CD4-positive, alpha-beta memory T cell (primary cell): ENCODE measurements at regions not wholly inside any gene's neighbourhood (a gene's known extent, or its start where the extent isn't known, plus 50 kb on each side); places are given as distances from the start of the nearest gene placed in this dataset.

Experiments
- CTCF ChIA-PET: fragments of 350-600 bp; sonication (Branson Sonifier 250); formaldehyde crosslinking; loops from one replicate; lab custom pipeline; 2021; ENCODE audit warnings: inconsistent platforms; ENCODE audit not compliant: partially characterized antibody; lab: Charles Lee
- POLR2A ChIA-PET: fragments of 350-600 bp; sonication (Branson Sonifier 250); formaldehyde crosslinking; loops from one replicate; lab custom pipeline; 2021; ENCODE audit not compliant: partially characterized antibody; lab: Charles Lee
- DNase-seq, 5 donors: peaks; one replicate each; pipeline versions ENCODE4 v3.0.0 to v3.0.0-alpha.2; 2020 to 2022; ENCODE audit warnings: mixed read lengths in 1 of 5
- H3K27ac ChIP-seq: one replicate; pipeline ENCODE4 v1.7.0; 2013; ENCODE audit warnings: low read depth, low read length
- H3K27me3 ChIP-seq: 2 replicates; pipeline ENCODE4 v1.7.0; 2013; ENCODE audit warnings: mild to moderate bottlenecking, low read length, moderate library complexity; ENCODE audit not compliant: insufficient read depth
- H3K36me3 ChIP-seq: 2 replicates; pipeline ENCODE4 v1.7.0; 2013; ENCODE audit warnings: mild to moderate bottlenecking, low read length, moderate library complexity; ENCODE audit not compliant: insufficient read depth
- H3K4me1 ChIP-seq: 2 replicates; pipeline ENCODE4 v1.7.0; 2013; ENCODE audit warnings: mild to moderate bottlenecking, low read length, moderate library complexity; ENCODE audit not compliant: insufficient read depth
- H3K4me3 ChIP-seq, 2 donors: one replicate each; pipeline ENCODE4 v1.7.0; 2013; ENCODE audit warnings: low read length in 2 of 2, mild to moderate bottlenecking in 1 of 2
- H3K9me3 ChIP-seq, 2 donors: one replicate each; pipeline ENCODE4 v1.7.0; 2013; ENCODE audit warnings: low read length in 2 of 2, control low read depth in 1 of 2; ENCODE audit not compliant: control insufficient read depth in 1 of 2
- H3K27ac Mint-ChIP-seq, 7 donors: one replicate each; pipeline ENCODE4 v1.8.0; 2020 to 2021; ENCODE audit warnings: mixed read lengths in 7 of 7, mild to moderate bottlenecking in 6 of 7, inconsistent platforms in 3 of 7, moderate library complexity in 3 of 7
- H3K27me3 Mint-ChIP-seq, 2 donors: one replicate each; pipeline ENCODE4 v1.8.0; 2020 to 2021; ENCODE audit warnings: mixed read lengths in 2 of 2
- H3K36me3 Mint-ChIP-seq, 2 donors: one replicate each; pipeline ENCODE4 v1.8.0; 2020 to 2021; ENCODE audit warnings: mixed read lengths in 2 of 2, inconsistent platforms in 1 of 2, mild to moderate bottlenecking in 1 of 2
- H3K4me1 Mint-ChIP-seq, 4 donors: one replicate each; pipeline ENCODE4 v1.8.0; 2020 to 2021; ENCODE audit warnings: mixed read lengths in 4 of 4, mild to moderate bottlenecking in 1 of 4
- H3K4me3 Mint-ChIP-seq, 8 donors: one replicate each; pipeline ENCODE4 v1.8.0; 2020 to 2021; ENCODE audit warnings: mixed read lengths in 8 of 8, mild to moderate bottlenecking in 7 of 8, moderate library complexity in 6 of 8, inconsistent platforms in 3 of 8
- H3K9me3 Mint-ChIP-seq, 8 donors: one replicate each; pipeline ENCODE4 v1.8.0; 2020 to 2021; ENCODE audit warnings: mixed read lengths in 8 of 8, mild to moderate bottlenecking in 5 of 8, inconsistent platforms in 3 of 8, moderate library complexity in 1 of 8
- intact Hi-C: fragments of 100-400 bp; cut with micrococcal nuclease; formaldehyde crosslinking; loops from one replicate; pipeline ENCODE4 v1.15.1; 2023

- Mint-ChIP-seq H3K9me3 (peaks cover 0 to 3% (median 0%) of the 10 kb centered on the region in 8 donors), H3K4me1 (no peaks in the 10 kb centered on the region), H3K4me3 (no peak overlapping the region), H3K36me3 (no peaks in the 10 kb centered on the region), H3K27me3 (no peaks in the 10 kb centered on the region), H3K27ac (no peak overlapping the region)
- no peaks in the 10 kb centered on the region for H3K27me3 ChIP-seq
- no peaks in the 10 kb centered on the region for H3K4me1 ChIP-seq
- H3K4me3 ChIP-seq, result no peak overlapping the region
- POLR2A ChIA-PET, result no interaction called here
- no peaks in the 10 kb centered on the region for H3K9me3 ChIP-seq
- H3K27ac ChIP-seq, result no peak overlapping the region
- DNase-seq, result no peak
- CTCF ChIA-PET, result no interaction called here
- intact Hi-C loops, result no loop called here
- no peaks in the 10 kb centered on the region for H3K36me3 ChIP-seq
These were observed 302.7 kb downstream of the CCER1 start for GRCh38 chr12:90652280-90652679.

GRCh38 chr12:90645181-90645580 lies 309.8 kb downstream of the CCER1 start:
- Mint-ChIP-seq H3K9me3 (peaks cover 0 to 3% (median 1%) of the 10 kb centered on the region in 8 donors), H3K27ac (no peak overlapping the region), H3K4me3 (no peak overlapping the region), H3K4me1 (no peaks in the 10 kb centered on the region), H3K36me3 (no peaks in the 10 kb centered on the region), H3K27me3 (no peaks in the 10 kb centered on the region)
- no peak for DNase-seq
- Histone ChIP-seq H3K27ac (no peak overlapping the region), H3K9me3 (no peaks in the 10 kb centered on the region), H3K27me3 (no peaks in the 10 kb centered on the region), H3K4me1 (no peaks in the 10 kb centered on the region), H3K36me3 (no peaks in the 10 kb centered on the region), H3K4me3 (no peak overlapping the region)
- ChIA-PET CTCF (no interaction called here), POLR2A (no interaction called here)
- intact Hi-C loops, result no loop called here

GRCh38 chr12:90631591-90632212 lies 323.3 kb downstream of the CCER1 start:
- H3K27ac ChIP-seq, result no peak overlapping the region
- DNase-seq, result no peak
- POLR2A ChIA-PET, result no interaction called here
- Mint-ChIP-seq H3K9me3 (peaks cover 0 to 14% (median 4%) of the 10 kb centered on the region in 8 donors), H3K4me1 (no peaks in the 10 kb centered on the region), H3K27ac (no peak overlapping the region), H3K27me3 (no peaks in the 10 kb centered on the region), H3K4me3 (no peak overlapping the region), H3K36me3 (no peaks in the 10 kb centered on the region)
- no peak overlapping the region for H3K4me3 ChIP-seq
- H3K27me3 ChIP-seq, result no peaks in the 10 kb centered on the region
- H3K4me1 ChIP-seq, result no peaks in the 10 kb centered on the region
- no peaks in the 10 kb centered on the region for H3K9me3 ChIP-seq
- intact Hi-C loops, result no loop called here
- no peaks in the 10 kb centered on the region for H3K36me3 ChIP-seq
- CTCF ChIA-PET, result no interaction called here

- no peaks in the 10 kb centered on the region for H3K36me3 Mint-ChIP-seq
- H3K27ac Mint-ChIP-seq, result no peak overlapping the region
- H3K4me3 ChIP-seq, result no peak overlapping the region
- no peaks in the 10 kb centered on the region for H3K36me3 ChIP-seq
- no peak for DNase-seq
- ChIA-PET CTCF (no interaction called here), POLR2A (no interaction called here)
- intact Hi-C loops, result no loop called here
- no peaks in the 10 kb centered on the region for H3K4me1 Mint-ChIP-seq
- H3K27ac ChIP-seq, result no peak overlapping the region
- no peaks in the 10 kb centered on the region for H3K27me3 ChIP-seq
- H3K4me3 Mint-ChIP-seq, result no peak overlapping the region
- H3K27me3 Mint-ChIP-seq, result no peaks in the 10 kb centered on the region
- no peaks in the 10 kb centered on the region for H3K9me3 ChIP-seq
- peaks cover 0 to 14% (median 4%) of the 10 kb centered on the region in 8 donors for H3K9me3 Mint-ChIP-seq
- H3K4me1 ChIP-seq, result no peaks in the 10 kb centered on the region
These were observed 325.0 kb downstream of the CCER1 start for GRCh38 chr12:90630006-90630405.

- no peak overlapping the region for H3K4me3 ChIP-seq
- no peaks in the 10 kb centered on the region for H3K27me3 ChIP-seq
- no peaks in the 10 kb centered on the region for H3K4me1 ChIP-seq
- Mint-ChIP-seq H3K4me3 (no peak overlapping the region), H3K4me1 (no peaks in the 10 kb centered on the region), H3K27me3 (no peaks in the 10 kb centered on the region), H3K27ac (no peak overlapping the region), H3K9me3 (peaks cover 0 to 8% (median 3%) of the 10 kb centered on the region in 8 donors), H3K36me3 (no peaks in the 10 kb centered on the region)
- intact Hi-C loops, result no loop called here
- H3K36me3 ChIP-seq, result no peaks in the 10 kb centered on the region
- POLR2A ChIA-PET, result no interaction called here
- H3K9me3 ChIP-seq, result no peaks in the 10 kb centered on the region
- CTCF ChIA-PET, result no interaction called here
- no peak overlapping the region for H3K27ac ChIP-seq
- DNase-seq, result no peak
These were observed 326.8 kb downstream of the CCER1 start for GRCh38 chr12:90628213-90628612.

- Histone ChIP-seq H3K4me3 (no peak overlapping the region), H3K36me3 (no peaks in the 10 kb centered on the region), H3K4me1 (no peaks in the 10 kb centered on the region), H3K27ac (no peak overlapping the region), H3K9me3 (no peaks in the 10 kb centered on the region), H3K27me3 (no peaks in the 10 kb centered on the region)
- no peaks in the 10 kb centered on the region for H3K4me1 Mint-ChIP-seq
- intact Hi-C loops, result no loop called here
- POLR2A ChIA-PET, result no interaction called here
- CTCF ChIA-PET, result no interaction called here
- no peaks in the 10 kb centered on the region for H3K27me3 Mint-ChIP-seq
- H3K27ac Mint-ChIP-seq, result no peak overlapping the region
- no peak for DNase-seq
- H3K9me3 Mint-ChIP-seq, result peaks cover 0 to 4% (median under 1%) of the 10 kb centered on the region in 8 donors
- H3K4me3 Mint-ChIP-seq, result no peak overlapping the region
- no peaks in the 10 kb centered on the region for H3K36me3 Mint-ChIP-seq
These were observed 327.6 kb downstream of the CCER1 start for GRCh38 chr12:90627180-90627896.

GRCh38 chr12:90622431-90622830 lies 332.5 kb downstream of the CCER1 start:
- peaks cover 0 to 4% (median 0%) of the 10 kb centered on the region in 8 donors for H3K9me3 Mint-ChIP-seq
- no peak overlapping the region for H3K4me3 Mint-ChIP-seq
- H3K4me3 ChIP-seq, result no peak overlapping the region
- POLR2A ChIA-PET, result no interaction called here
- CTCF ChIA-PET, result no interaction called here
- H3K27ac Mint-ChIP-seq, result no peak overlapping the region
- H3K27me3 Mint-ChIP-seq, result no peaks in the 10 kb centered on the region
- no peak overlapping the region for H3K27ac ChIP-seq
- no peaks in the 10 kb centered on the region for H3K27me3 ChIP-seq
- DNase-seq, result no peak
- H3K36me3 Mint-ChIP-seq, result no peaks in the 10 kb centered on the region
- no peaks in the 10 kb centered on the region for H3K4me1 Mint-ChIP-seq
- H3K36me3 ChIP-seq, result no peaks in the 10 kb centered on the region
- intact Hi-C loops, result no loop called here
- no peaks in the 10 kb centered on the region for H3K4me1 ChIP-seq
- H3K9me3 ChIP-seq, result no peaks in the 10 kb centered on the region
